GM18907 (cell line): ENCODE measurements at regions not wholly inside any gene's neighbourhood (a gene's known extent, or its start where the extent isn't known, plus 50 kb on each side); places are given as distances from the start of the nearest gene placed in this dataset.

Experiments used
- ATAC-seq: cut with Tn5 transposase; IDR thresholded peaks from one replicate; pipeline ENCODE4 v1.9.1; 2021; ENCODE audit warnings: mild to moderate bottlenecking, moderate library complexity; ENCODE audit not compliant: unreplicated experiment

GRCh38 chr12:16136219-16136988 is 141.1 kb downstream of the SLC15A5 start:
- no peak for ATAC-seq

- no peak for ATAC-seq
These were observed 142.2 kb downstream of the SLC15A5 start for GRCh38 chr12:16135323-16135722.

- ATAC-seq, result no peak
These were observed 147.1 kb downstream of the SLC15A5 start for GRCh38 chr12:16130343-16130742.

- no peak for ATAC-seq
These were observed 155.5 kb downstream of the SLC15A5 start for GRCh38 chr12:16121953-16122352.

- no peak for ATAC-seq
These were observed 157.7 kb downstream of the SLC15A5 start for GRCh38 chr12:16119618-16120415.

GRCh38 chr12:16118586-16118985 is 158.9 kb downstream of the SLC15A5 start:
- ATAC-seq, result no peak

- no peak for ATAC-seq
These were observed 164.6 kb downstream of the SLC15A5 start for GRCh38 chr12:16112612-16113560.

- no peak for ATAC-seq
These were observed 165.4 kb downstream of the SLC15A5 start for GRCh38 chr12:16112130-16112529.

- no peak for ATAC-seq
These were observed 166.9 kb downstream of the SLC15A5 start for GRCh38 chr12:16110596-16110995.

GRCh38 chr12:16103851-16104250 is 173.6 kb downstream of the SLC15A5 start:
- no peak for ATAC-seq

- ATAC-seq, result no peak
These were observed 177.3 kb downstream of the SLC15A5 start for GRCh38 chr12:16100206-16100605.

GRCh38 chr12:16096273-16096849 is 181.1 kb downstream of the SLC15A5 start:
- ATAC-seq, result no peak

- ATAC-seq, result no peak
These were observed 181.9 kb downstream of the SLC15A5 start for GRCh38 chr12:16095531-16096110.

GRCh38 chr12:16094437-16094836 is 183.0 kb downstream of the SLC15A5 start:
- ATAC-seq, result peak; percentile 68

- no peak for ATAC-seq
These were observed 182.7 kb downstream of the DERA start for GRCh38 chr12:16093825-16094224.

GRCh38 chr12:16090974-16091373 is 179.8 kb downstream of the DERA start:
- no peak for ATAC-seq

GRCh38 chr12:16088421-16088820 is 177.3 kb downstream of the DERA start:
- ATAC-seq, result no peak
